Spleen (tissue), 7 donors: ENCODE measurements at regions not wholly inside any gene's neighbourhood (a gene's known extent, or its start where the extent isn't known, plus 50 kb on each side); places are given as distances from the start of the nearest gene placed in this dataset.

Source experiments
- CTCF ChIP-seq, 11 experiments: fragments of 200-600 bp in 7 of 11; fragments of 450-650 bp in 4 of 11; sonication (generic) in 4 of 11; IDR thresholded peaks in 8 of 11; conservative IDR thresholded peaks in 3 of 11; 1 replicate in 7 of 11; 2 replicates in 4 of 11; pipeline versions ENCODE4 v1.4.0 to v1.8.0; 2016 to 2021; ENCODE audit warnings: antibody characterized with exemption in 11 of 11, inconsistent platforms in 4 of 11, mild to moderate bottlenecking in 1 of 11
- POLR2AphosphoS5 ChIP-seq, 3 donors: sonication (generic); formaldehyde crosslinking; IDR thresholded peaks; one replicate each; pipeline ENCODE4 v1.5.1; 2017; ENCODE audit warnings: antibody characterized with exemption in 3 of 3
- donor health status: DM: no; HTN: no; CAD: no; lungs with moderate emphysema.
- donor health status: DM: no; HTN: no; CAD: no.
- donor health status: DM: no; HTN: no; CAD: no.

- TF ChIP-seq CTCF (IDR thresholded peaks at IDR 0.05 in 8 of 11, conservative IDR thresholded peaks at IDR 0.05 in 3 of 11) (no peak), POLR2AphosphoS5 (IDR thresholded peaks at IDR 0.05) (no peak)
Observed at GRCh38 chr9:126023962-126024361, 276.8 kb downstream of the PBX3 start.
